NB4 (cell line): ENCODE measurements at regions not wholly inside any gene's neighbourhood (a gene's known extent, or its start where the extent isn't known, plus 50 kb on each side); places are given as distances from the start of the nearest gene placed in this dataset.

Experiments
- MYC ChIP-seq: IDR thresholded peaks from 2 replicates; pipeline ENCODE4 v1.6.1; 2011; ENCODE audit warnings: low read depth, low read length
- POLR2A ChIP-seq: IDR thresholded peaks from 2 replicates; pipeline ENCODE4 v1.6.1; 2011; ENCODE audit warnings: mild to moderate bottlenecking; ENCODE audit not compliant: insufficient read length; ENCODE audit errors: extremely low read depth
- TF ChIP-seq, protein P1 (sequence below): IDR thresholded peaks from one replicate; pipeline ENCODE4 v1.5.1; 2012; ENCODE audit warnings: low read depth, low read length
- TF ChIP-seq, protein P2 (sequence below): IDR thresholded peaks from 2 replicates; pipeline ENCODE4 v1.6.1; 2011; ENCODE audit warnings: low read depth, low read length

DNA sequence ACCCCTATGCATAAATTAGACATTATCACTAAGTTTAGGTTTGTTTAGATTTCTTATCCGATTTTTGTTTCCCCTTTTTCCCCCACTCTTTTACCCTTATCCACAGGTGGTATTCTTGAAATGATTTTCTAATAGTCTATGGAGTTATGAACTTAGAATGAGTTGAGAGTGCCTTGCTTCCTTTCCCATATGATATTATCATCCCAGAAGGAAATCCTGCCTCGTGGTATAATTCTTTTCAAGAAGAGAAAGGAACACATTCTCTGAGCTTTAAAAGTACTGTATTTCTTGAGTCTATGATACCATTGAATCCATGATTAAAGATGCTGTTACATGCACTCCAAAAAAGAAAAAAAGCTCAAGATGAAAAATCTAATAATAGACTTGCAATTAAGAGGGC is 76.9 kb upstream of the ADAMTSL1 start:
- TF ChIP-seq, protein P1, sequence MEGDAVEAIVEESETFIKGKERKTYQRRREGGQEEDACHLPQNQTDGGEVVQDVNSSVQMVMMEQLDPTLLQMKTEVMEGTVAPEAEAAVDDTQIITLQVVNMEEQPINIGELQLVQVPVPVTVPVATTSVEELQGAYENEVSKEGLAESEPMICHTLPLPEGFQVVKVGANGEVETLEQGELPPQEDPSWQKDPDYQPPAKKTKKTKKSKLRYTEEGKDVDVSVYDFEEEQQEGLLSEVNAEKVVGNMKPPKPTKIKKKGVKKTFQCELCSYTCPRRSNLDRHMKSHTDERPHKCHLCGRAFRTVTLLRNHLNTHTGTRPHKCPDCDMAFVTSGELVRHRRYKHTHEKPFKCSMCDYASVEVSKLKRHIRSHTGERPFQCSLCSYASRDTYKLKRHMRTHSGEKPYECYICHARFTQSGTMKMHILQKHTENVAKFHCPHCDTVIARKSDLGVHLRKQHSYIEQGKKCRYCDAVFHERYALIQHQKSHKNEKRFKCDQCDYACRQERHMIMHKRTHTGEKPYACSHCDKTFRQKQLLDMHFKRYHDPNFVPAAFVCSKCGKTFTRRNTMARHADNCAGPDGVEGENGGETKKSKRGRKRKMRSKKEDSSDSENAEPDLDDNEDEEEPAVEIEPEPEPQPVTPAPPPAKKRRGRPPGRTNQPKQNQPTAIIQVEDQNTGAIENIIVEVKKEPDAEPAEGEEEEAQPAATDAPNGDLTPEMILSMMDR: no peak
- TF ChIP-seq, protein P2, sequence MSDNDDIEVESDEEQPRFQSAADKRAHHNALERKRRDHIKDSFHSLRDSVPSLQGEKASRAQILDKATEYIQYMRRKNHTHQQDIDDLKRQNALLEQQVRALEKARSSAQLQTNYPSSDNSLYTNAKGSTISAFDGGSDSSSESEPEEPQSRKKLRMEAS: no peak
- TF ChIP-seq POLR2A: no peak
- no peak for TF ChIP-seq MYC
